ENCODE measurements at regions not wholly inside any gene's neighbourhood (a gene's known extent, or its start where the extent isn't known, plus 50 kb on each side); places are given as distances from the start of the nearest gene placed in this dataset.

GRCh38 chr6:2454180-2454579 is 208.8 kb upstream of the GMDS start:
- DNase-seq: no peak

- no peak for DNase-seq
These were observed 205.1 kb upstream of the GMDS start for GRCh38 chr6:2450546-2450945.

- no peak for DNase-seq
These were observed 204.2 kb upstream of the GMDS start for GRCh38 chr6:2449572-2449940.

GRCh38 chr6:2448826-2449571 is 203.6 kb upstream of the GMDS start:
- no peak for DNase-seq

GRCh38 chr6:2447931-2448330 is 202.5 kb upstream of the GMDS start:
- DNase-seq: no peak

GRCh38 chr6:2447318-2447920 is 202.0 kb upstream of the GMDS start:
- DNase-seq: no peak

- no peak for DNase-seq
These were observed 196.4 kb upstream of the GMDS start for GRCh38 chr6:2441601-2442475.

GRCh38 chr6:2440516-2440915 is 195.1 kb upstream of the GMDS start:
- DNase-seq: no peak

- no peak for DNase-seq
These were observed 194.2 kb upstream of the GMDS start for GRCh38 chr6:2439632-2440031.

- no peak for DNase-seq
These were observed 193.7 kb upstream of the GMDS start for GRCh38 chr6:2439082-2439481.

GRCh38 chr6:2436410-2437154 is 191.2 kb upstream of the GMDS start:
- no peak for DNase-seq

- DNase-seq: no peak
These were observed 189.9 kb upstream of the GMDS start for GRCh38 chr6:2435323-2435722.

GRCh38 chr6:2434912-2435311 is 189.5 kb upstream of the GMDS start:
- DNase-seq: no peak

GRCh38 chr6:2434116-2434515 is 188.7 kb upstream of the GMDS start:
- DNase-seq: no peak

- no peak for DNase-seq
These were observed 188.3 kb upstream of the GMDS start for GRCh38 chr6:2433711-2434110.

GRCh38 chr6:2433266-2433665 is 187.9 kb upstream of the GMDS start:
- no peak for DNase-seq

- DNase-seq: no peak
These were observed 186.9 kb upstream of the GMDS start for GRCh38 chr6:2432292-2432691.

- DNase-seq: no peak
These were observed 185.2 kb upstream of the GMDS start for GRCh38 chr6:2430612-2431011.

GRCh38 chr6:2429460-2429859 is 184.1 kb upstream of the GMDS start:
- no peak for DNase-seq

- DNase-seq: no peak
These were observed 183.6 kb upstream of the GMDS start for GRCh38 chr6:2429032-2429431.

GRCh38 chr6:2426561-2427340 is 181.3 kb upstream of the GMDS start:
- DNase-seq: no peak

- DNase-seq: no peak
These were observed 170.8 kb upstream of the GMDS start for GRCh38 chr6:2416128-2416712.
